GM21619 (cell line): ENCODE measurements at regions not wholly inside any gene's neighbourhood (a gene's known extent, or its start where the extent isn't known, plus 50 kb on each side); places are given as distances from the start of the nearest gene placed in this dataset.
"Not testable (repeated sequence)": the region's sequence is repeated elsewhere in the genome, so short reads cannot be mapped to it uniquely, and the experiment has no call there.

Experiments used
- ATAC-seq: cut with Tn5 transposase; IDR thresholded peaks from one replicate; pipeline ENCODE4 v1.9.1; 2021; ENCODE audit not compliant: unreplicated experiment

- no peak for ATAC-seq
Measured at GRCh38 chr11:71182791-71183677, 69.3 kb downstream of the SHANK2 start.

GRCh38 chr11:71181566-71181965, 70.8 kb downstream of the SHANK2 start:
- no peak for ATAC-seq

GRCh38 chr11:71180694-71181470, 71.5 kb downstream of the SHANK2 start:
- ATAC-seq: no peak

GRCh38 chr11:71179877-71180605, 72.3 kb downstream of the SHANK2 start:
- no peak for ATAC-seq

DNA sequence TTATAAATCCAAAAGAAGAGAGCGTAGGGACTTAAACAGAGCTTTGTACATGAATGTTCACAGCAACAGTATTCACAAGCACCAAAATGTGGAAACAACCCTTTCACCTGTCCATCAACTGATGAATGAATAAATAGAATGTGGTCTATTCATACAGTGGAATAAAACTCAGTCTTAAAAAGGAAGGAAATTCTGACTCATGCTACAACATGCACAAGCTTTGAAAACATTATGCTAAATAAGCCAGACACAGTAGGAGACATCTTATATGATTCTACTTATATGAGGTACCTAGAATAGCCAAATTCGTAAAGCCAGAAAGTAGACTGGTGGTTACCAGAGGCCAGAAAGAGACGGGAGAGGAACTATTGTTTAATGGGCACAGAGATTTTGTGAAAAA, 74.3 kb downstream of the SHANK2 start:
- no peak for ATAC-seq

GRCh38 chr11:71176812-71177211, 75.6 kb downstream of the SHANK2 start:
- no peak for ATAC-seq

DNA sequence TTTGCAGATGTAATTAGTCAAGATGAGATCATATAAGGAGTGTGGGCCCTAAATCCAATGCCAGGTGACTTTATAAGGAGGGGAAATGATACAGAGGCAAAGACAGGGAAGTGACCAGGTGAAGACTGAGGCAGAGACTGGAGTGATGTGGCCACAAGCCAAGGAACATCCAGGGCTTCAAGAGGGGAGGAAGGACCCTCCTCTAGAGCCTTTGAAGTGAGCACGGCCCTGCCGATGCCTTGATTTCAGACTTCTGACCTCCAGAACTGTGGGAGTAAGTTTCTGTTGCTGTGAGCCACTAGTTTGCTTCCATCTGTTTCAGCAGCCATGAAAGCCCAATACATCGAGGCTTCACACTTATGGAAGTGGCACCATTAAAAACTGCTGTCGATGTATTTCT, 78.7 kb downstream of the SHANK2 start:
- no peak for ATAC-seq

GRCh38 chr11:71172680-71173079, 79.7 kb downstream of the SHANK2 start:
- no peak for ATAC-seq

GRCh38 chr11:71171576-71171975, 80.8 kb downstream of the SHANK2 start:
- no peak for ATAC-seq

DNA sequence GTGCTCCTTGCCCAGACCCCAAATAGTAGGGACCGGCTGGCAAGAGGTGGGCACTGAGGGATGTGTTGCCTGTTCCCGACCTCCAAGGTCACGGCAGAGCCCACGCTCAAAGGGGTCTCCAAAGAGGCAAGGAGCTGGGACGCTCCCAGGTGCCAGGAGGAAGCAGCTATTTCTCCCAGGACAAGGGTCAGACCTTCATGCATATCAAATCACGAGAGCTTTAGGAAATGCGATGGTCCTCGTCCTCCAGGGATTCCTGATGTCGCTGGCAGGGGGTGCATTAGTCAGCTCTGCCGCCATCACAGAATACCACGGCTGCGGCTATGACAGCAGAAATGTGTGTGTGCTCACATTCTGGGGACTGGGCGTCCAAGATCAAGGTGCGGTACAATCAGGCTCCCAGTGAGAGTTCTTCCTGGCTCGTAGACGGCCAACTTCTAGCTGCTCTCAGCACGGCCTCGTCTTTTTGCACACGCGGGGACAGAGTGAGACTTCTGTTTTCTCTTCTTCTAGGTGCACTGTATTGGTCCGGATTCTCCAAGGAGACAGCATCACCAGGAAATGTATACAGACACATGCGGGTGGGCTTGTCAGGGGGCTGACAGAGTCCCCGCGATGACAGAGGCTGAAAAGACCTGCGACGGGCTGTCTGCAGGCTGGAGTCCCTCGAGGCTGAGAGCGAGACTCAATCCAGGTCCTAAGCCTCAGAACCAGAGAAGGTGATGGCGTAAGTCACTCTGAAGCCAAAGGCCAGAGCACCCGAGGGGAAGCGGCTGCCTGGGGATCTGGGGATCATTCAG, 81.6 kb downstream of the SHANK2 start:
- ATAC-seq: no peak

GRCh38 chr11:71169313-71169712, 83.1 kb downstream of the SHANK2 start:
- no peak for ATAC-seq

DNA sequence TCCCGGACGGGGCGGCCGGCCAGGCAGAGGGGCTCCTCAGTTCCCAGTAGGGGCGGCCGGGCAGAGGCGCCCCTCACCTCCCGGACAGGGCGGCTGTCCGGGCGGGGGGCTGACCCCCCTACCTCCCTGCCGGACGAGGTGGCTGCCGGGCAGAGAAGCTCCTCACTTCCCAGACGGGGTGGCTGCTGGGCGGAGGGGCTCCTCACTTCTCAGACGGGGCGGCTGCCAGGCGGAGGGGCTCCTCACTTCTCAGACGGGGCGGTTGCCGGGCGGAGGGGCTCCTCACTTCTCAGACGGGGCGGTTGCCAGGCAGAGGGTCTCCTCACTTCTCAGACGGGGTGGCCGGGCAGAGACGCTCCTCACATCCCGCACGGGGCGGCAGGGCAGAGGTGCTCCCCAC, 84.6 kb downstream of the SHANK2 start:
- not testable (repeated sequence) for ATAC-seq

- no peak for ATAC-seq
Measured at GRCh38 chr11:71165771-71166170, 86.6 kb downstream of the SHANK2 start.

GRCh38 chr11:71164621-71165020, 87.8 kb downstream of the SHANK2 start:
- ATAC-seq: no peak

GRCh38 chr11:71164186-71164585, 88.2 kb downstream of the SHANK2 start:
- no peak for ATAC-seq

DNA sequence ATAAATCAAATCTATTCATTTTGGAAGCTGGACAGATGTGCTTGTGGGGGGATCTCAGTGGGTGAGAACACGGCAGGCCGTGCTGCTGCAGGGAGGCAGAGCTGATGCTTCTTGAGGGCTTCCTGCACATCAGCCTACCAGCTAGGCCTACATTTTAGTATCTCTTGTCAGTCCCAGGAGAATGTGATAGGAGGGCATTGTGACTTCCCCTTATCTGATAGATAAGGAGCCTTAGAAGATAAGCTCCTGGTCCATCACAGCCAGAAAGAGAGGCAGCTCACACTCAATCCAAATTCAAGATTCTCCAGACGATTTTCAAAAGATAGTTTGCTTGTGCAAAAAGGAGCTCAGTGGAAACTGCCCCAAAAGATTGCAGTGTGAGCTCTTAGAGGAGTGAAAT, 89.0 kb downstream of the SHANK2 start:
- ATAC-seq: no peak

GRCh38 chr11:71158936-71159335, 93.4 kb downstream of the SHANK2 start:
- no peak for ATAC-seq

DNA sequence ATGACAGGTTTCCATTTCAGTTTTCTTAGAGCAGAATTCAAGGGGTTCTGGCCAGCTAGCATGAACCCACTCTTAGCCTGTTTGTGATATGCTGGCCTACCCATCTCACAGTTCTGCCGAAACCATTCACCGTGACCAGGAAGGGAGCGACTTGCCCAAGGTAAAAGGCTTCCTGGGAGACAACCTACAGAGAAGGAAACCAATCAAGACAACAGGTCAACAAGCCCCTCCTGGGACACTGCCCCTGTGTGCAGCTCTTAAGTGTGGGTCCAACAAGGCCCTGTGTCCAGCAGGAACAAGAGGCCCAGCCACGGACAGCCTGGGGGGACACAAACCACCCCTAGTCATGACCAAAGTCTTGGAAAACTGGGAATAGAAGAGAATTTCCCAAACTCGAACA, 94.7 kb downstream of the SHANK2 start:
- ATAC-seq: not testable (repeated sequence)

- ATAC-seq: no peak
Measured at GRCh38 chr11:71156301-71156700, 96.1 kb downstream of the SHANK2 start.

- no peak for ATAC-seq
Measured at GRCh38 chr11:71155846-71156245, 96.5 kb downstream of the SHANK2 start.
